ENCODE measurements at regions not wholly inside any gene's neighbourhood (a gene's known extent, or its start where the extent isn't known, plus 50 kb on each side); places are given as distances from the start of the nearest gene placed in this dataset.
A peak's percentile ranks its signal among the peaks of the same experiment; 100 is the strongest.

DNA sequence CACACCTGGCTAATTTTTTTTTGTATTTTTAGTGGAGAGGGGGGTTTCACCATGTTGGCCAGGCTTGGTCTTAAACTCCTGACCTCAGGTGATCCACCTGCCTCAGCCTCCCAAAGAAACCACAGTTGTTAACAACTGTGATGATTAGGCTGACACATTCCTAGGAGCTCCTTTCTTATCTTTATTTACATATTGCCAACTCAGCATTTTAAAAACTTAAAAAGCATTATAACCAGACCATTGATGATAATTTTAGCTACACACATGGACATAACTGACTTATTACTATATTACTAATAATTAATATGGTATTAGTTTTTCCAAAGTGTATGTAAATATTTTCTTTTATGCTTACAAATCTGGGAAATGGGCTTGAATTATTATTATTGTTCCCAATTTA lies 82.9 kb upstream of the FAT3 start:
- intact Hi-C loops (cut with micrococcal nuclease) (no loop called here), dilution Hi-C loops (cut with HindIII; ENCODE audit: low sequenced_read_pairs, unreplicated experiment) (no loop called here), in situ Hi-C loops (cut with MboI; ENCODE audit: low sequenced_read_pairs) (no loop called here)
- Histone ChIP-seq H3K79me1 (ENCODE audit: low read depth in 1 of 2, low read length in 2 of 2) (no peaks in the 10 kb centered on the region), H2AK9ac (replicated peaks; ENCODE audit: low read depth, low read length, poor library complexity) (no peak overlapping the region), H2BK15ac (ENCODE audit: low read depth, low read length) (no peak overlapping the region), H3K27me3 (ENCODE audit: control insufficient read depth, insufficient read depth, low read length) (no peaks in the 10 kb centered on the region), H3K36me3 (ENCODE audit: control insufficient read depth, insufficient read depth, low read length) (no peaks in the 10 kb centered on the region), H3K4ac (ENCODE audit: low read depth, low read length) (no peak overlapping the region), H3K9ac (ENCODE audit: low read depth, low read length) (no peak overlapping the region), H3K9me3 (ENCODE audit: control insufficient read depth, insufficient read depth, low read length) (no peaks in the 10 kb centered on the region), H2AK5ac (ENCODE audit: low read depth, low read length) (no peak overlapping the region), H4K8ac (ENCODE audit: low read depth in 2 of 2, low read length in 2 of 2) (no peak overlapping the region), H3K4me3 (ENCODE audit: insufficient read depth, low read depth, low read length) (no peak overlapping the region), H2AFZ (replicated peaks; ENCODE audit: low read length, poor library complexity) (no peak overlapping the region), H3K9me1 (ENCODE audit: insufficient read depth, low read length) (no peaks in the 10 kb centered on the region), H4K91ac (ENCODE audit: insufficient read depth, low read depth, low read length) (no peak overlapping the region), H4K20me1 (ENCODE audit: insufficient read depth, low read length) (no peaks in the 10 kb centered on the region), H3K14ac (replicated peaks; ENCODE audit: low read depth, low read length) (no peak overlapping the region), H2BK120ac (ENCODE audit: low read depth, low read length) (no peak overlapping the region), H3K23ac (ENCODE audit: low read depth, low read length) (no peak overlapping the region), H4K5ac (ENCODE audit: low read depth, low read length) (no peak overlapping the region), H3K4me2 (ENCODE audit: low read depth, low read length) (no peak overlapping the region), H3K56ac (ENCODE audit: extremely low read depth, insufficient read depth, low read length) (no peak overlapping the region), H3K27ac (ENCODE audit: insufficient read depth, low read length) (no peak overlapping the region), H2BK20ac (ENCODE audit: low read depth, low read length) (no peak overlapping the region), H3K18ac (ENCODE audit: low read depth, low read length) (no peak overlapping the region), H2BK5ac (ENCODE audit: low read depth, low read length, poor library complexity, severe bottlenecking) (no peak overlapping the region), H3K4me1 (ENCODE audit: control insufficient read depth, insufficient read depth, low read length) (no peaks in the 10 kb centered on the region)
- CTCF ChIA-PET, result no interaction called here
- no peak for DNase-seq
- TF ChIP-seq MAFK (IDR thresholded peaks at IDR 0.05; ENCODE audit: low read depth, low read length) (peak; percentile 98), MAZ (IDR thresholded peaks at IDR 0.05; ENCODE audit: borderline replicate concordance, low read depth, low read length) (no peak)
- POLR2A ChIA-PET (ENCODE audit: unreplicated experiment), result no interaction called here
- no peak for ATAC-seq (ENCODE audit: low read depth)
- no TSS peak for BruUV-seq (replicated peaks)

All from IMR-90 (cell line).